HEK293T (cell line): ENCODE measurements at regions not wholly inside any gene's neighbourhood (a gene's known extent, or its start where the extent isn't known, plus 50 kb on each side); places are given as distances from the start of the nearest gene placed in this dataset.

Experiments
- CTCF ChIA-PET: fragments of 350-600 bp; formaldehyde crosslinking; extraction: SDS; loops from one replicate; lab custom pipeline; 2021; ENCODE audit warnings: antibody characterized with exemption, inconsistent platforms; lab: Yijun Ruan, JAX
- POLR2A ChIA-PET: fragments of 350-600 bp; formaldehyde crosslinking; extraction: SDS; loops from one replicate; lab custom pipeline; 2020; ENCODE audit warnings: antibody characterized with exemption, inconsistent platforms; lab: Yijun Ruan, JAX
- DNase-seq: peaks from one replicate; pipeline ENCODE4 v3.0.0; 2012; ENCODE audit warnings: mixed read lengths; ENCODE audit errors: extremely low spot score
- ARNT ChIP-seq: fragments of 450-650 bp; IDR thresholded peaks from 2 replicates; pipeline ENCODE4 v1.6.1; 2017; ENCODE audit warnings: mild to moderate bottlenecking
- BHLHE40 ChIP-seq: fragments of 450-650 bp; IDR thresholded peaks from 2 replicates; pipeline ENCODE4 v1.6.1; 2016; ENCODE audit warnings: mild to moderate bottlenecking, moderate library complexity, borderline replicate concordance
- CTBP1 ChIP-seq: fragments of 450-650 bp; IDR thresholded peaks from 2 replicates; pipeline ENCODE4 v1.6.1; 2016; ENCODE audit warnings: borderline replicate concordance
- ELF4 ChIP-seq: fragments of 450-650 bp; IDR thresholded peaks from 2 replicates; pipeline ENCODE4 v1.6.1; 2017; ENCODE audit warnings: antibody characterized with exemption
- FOXA1 ChIP-seq: fragments of 450-650 bp; IDR thresholded peaks from 2 replicates; pipeline ENCODE4 v1.6.1; 2016; ENCODE audit warnings: mild to moderate bottlenecking
- FOXK2 ChIP-seq: fragments of 450-650 bp; IDR thresholded peaks from 2 replicates; pipeline ENCODE4 v1.6.1; 2016; ENCODE audit warnings: mild to moderate bottlenecking
- FOXM1 ChIP-seq: fragments of 450-650 bp; IDR thresholded peaks from 2 replicates; pipeline ENCODE4 v1.6.1; 2017; ENCODE audit warnings: mild to moderate bottlenecking, borderline replicate concordance
- HDGF ChIP-seq: fragments of 450-650 bp; IDR thresholded peaks from 2 replicates; pipeline ENCODE4 v1.6.1; 2017; ENCODE audit warnings: antibody characterized with exemption, borderline replicate concordance
- L3MBTL2 ChIP-seq: fragments of 450-650 bp; conservative IDR thresholded peaks from 2 replicates; pipeline ENCODE4 v1.6.1; 2016; ENCODE audit warnings: mild to moderate bottlenecking
- LEF1 ChIP-seq: fragments of 450-650 bp; IDR thresholded peaks from 2 replicates; pipeline ENCODE4 v1.6.1; 2017; ENCODE audit warnings: mild to moderate bottlenecking, borderline replicate concordance
- NFRKB ChIP-seq: fragments of 450-650 bp; IDR thresholded peaks from 2 replicates; pipeline ENCODE4 v1.6.1; 2016; ENCODE audit warnings: mild to moderate bottlenecking, moderate library complexity
- PKNOX1 ChIP-seq: fragments of 450-650 bp; IDR thresholded peaks from 2 replicates; pipeline ENCODE4 v1.6.1; 2016
- SP1 ChIP-seq: fragments of 450-650 bp; IDR thresholded peaks from 2 replicates; pipeline ENCODE4 v1.6.1; 2017
- SUZ12 ChIP-seq: fragments of 450-650 bp; IDR thresholded peaks from 2 replicates; pipeline ENCODE4 v1.6.1; 2016; ENCODE audit warnings: mild to moderate bottlenecking
- TARDBP ChIP-seq: fragments of 450-650 bp; IDR thresholded peaks from 2 replicates; pipeline ENCODE4 v1.6.1; 2016
- ZNF384 ChIP-seq: fragments of 450-650 bp; IDR thresholded peaks from 2 replicates; pipeline ENCODE4 v1.6.1; 2016

GRCh38 chr5:77882670-77883257 is 106.6 kb upstream of the TBCA start:
- DNase-seq: no peak
- POLR2A ChIA-PET: no interaction called here
- TF ChIP-seq ARNT (no peak), FOXM1 (no peak), FOXK2 (no peak), SP1 (no peak), LEF1 (no peak)
- CTCF ChIA-PET: no interaction called here

GRCh38 chr5:77881528-77881927 is 105.4 kb upstream of the TBCA start:
- no peak for DNase-seq
- POLR2A ChIA-PET: no interaction called here
- CTCF ChIA-PET: interaction anchor here (0.8 kb wide), 1 partner anchor 279 kb away, joined by 3 read pairs; no protein-coding TSS in a partner anchor
- no peak for TF ChIP-seq L3MBTL2
- TF ChIP-seq FOXA1: no peak

- TF ChIP-seq SUZ12 (no peak), FOXA1 (no peak), PKNOX1 (no peak), FOXM1 (no peak), HDGF (no peak), CTBP1 (no peak), NFRKB (no peak), L3MBTL2 (no peak), ZNF384 (no peak), TARDBP (no peak), ARNT (no peak), LEF1 (no peak), FOXK2 (no peak), ELF4 (no peak), SP1 (no peak), BHLHE40 (no peak)
- DNase-seq: no peak
- ChIA-PET CTCF (interaction anchor here (0.5 to 1.2 kb wide), 6 partner anchors 10 to 764 kb away, joined by 3 to 5 read pairs (median 3); no protein-coding TSS in a partner anchor), POLR2A (interaction anchor here (0.8 kb wide), 1 partner anchor 117 kb away, joined by 3 read pairs; no protein-coding TSS in a partner anchor)
Observed at GRCh38 chr5:77877516-77878355, 101.6 kb upstream of the TBCA start.

- ChIA-PET CTCF (interaction anchor here (0.6 to 1.2 kb wide), 3 partner anchors 9 to 1146 kb away, joined by 3 to 5 read pairs (median 4); no protein-coding TSS in a partner anchor), POLR2A (interaction anchor here (0.8 kb wide), 1 partner anchor 118 kb away, joined by 3 read pairs; no protein-coding TSS in a partner anchor)
- no peak for DNase-seq
- TF ChIP-seq TARDBP (no peak), ARNT (no peak), LEF1 (no peak), FOXK2 (no peak)
Observed at GRCh38 chr5:77876862-77877502, 100.8 kb upstream of the TBCA start.

GRCh38 chr5:77876316-77876715 is 100.2 kb upstream of the TBCA start:
- ChIA-PET POLR2A (no interaction called here), CTCF (interaction anchor here (0.8 to 1.3 kb wide), 3 partner anchors 13 to 316 kb away, joined by 3 to 4 read pairs (median 4); no protein-coding TSS in a partner anchor)
- DNase-seq: no peak
- no peak for TF ChIP-seq ARNT
- TF ChIP-seq LEF1: no peak
- TF ChIP-seq ZNF384: no peak
- TF ChIP-seq HDGF: no peak
- TF ChIP-seq TARDBP: no peak
- no peak for TF ChIP-seq PKNOX1
- no peak for TF ChIP-seq FOXA1
- TF ChIP-seq BHLHE40: no peak
- no peak for TF ChIP-seq SUZ12
- TF ChIP-seq FOXK2: no peak
- TF ChIP-seq CTBP1: no peak
- no peak for TF ChIP-seq NFRKB
- no peak for TF ChIP-seq SP1
- TF ChIP-seq FOXM1: no peak
- no peak for TF ChIP-seq L3MBTL2
- TF ChIP-seq ELF4: no peak

- CTCF ChIA-PET: interaction anchor here (1.3 kb wide), 1 partner anchor 12 kb away, joined by 4 read pairs; no protein-coding TSS in a partner anchor
Observed at GRCh38 chr5:77874691-77875090, 98.6 kb upstream of the TBCA start.

More at GRCh38 chr5:77874691-77875090, 98.6 kb upstream of the TBCA start:
- DNase-seq: no peak
- POLR2A ChIA-PET: no interaction called here
- TF ChIP-seq L3MBTL2 (no peak), ZNF384 (no peak), FOXA1 (no peak), SP1 (no peak), PKNOX1 (no peak), ELF4 (no peak), HDGF (no peak), TARDBP (no peak), FOXM1 (no peak), BHLHE40 (no peak), LEF1 (no peak), NFRKB (no peak), ARNT (no peak)
